Fibroblast of pulmonary artery (primary cell): ENCODE measurements at regions not wholly inside any gene's neighbourhood (a gene's known extent, or its start where the extent isn't known, plus 50 kb on each side); places are given as distances from the start of the nearest gene placed in this dataset.

Experiments used
- DNase-seq: peaks from one replicate; pipeline ENCODE4 v3.0.0-alpha.2; 2010; ENCODE audit warnings: low read depth
- H3K4me3 ChIP-seq: replicated peaks from 2 replicates; pipeline ENCODE4 v1.5.1; 2011; ENCODE audit warnings: low read depth, mild to moderate bottlenecking, control low read depth, low read length, moderate library complexity
- TF ChIP-seq, protein P1 (sequence below): IDR thresholded peaks from 2 replicates; pipeline ENCODE4 v1.5.1; 2011; ENCODE audit warnings: mild to moderate bottlenecking, control low read depth, low read length, inconsistent platforms; ENCODE audit errors: missing control alignments

DNA sequence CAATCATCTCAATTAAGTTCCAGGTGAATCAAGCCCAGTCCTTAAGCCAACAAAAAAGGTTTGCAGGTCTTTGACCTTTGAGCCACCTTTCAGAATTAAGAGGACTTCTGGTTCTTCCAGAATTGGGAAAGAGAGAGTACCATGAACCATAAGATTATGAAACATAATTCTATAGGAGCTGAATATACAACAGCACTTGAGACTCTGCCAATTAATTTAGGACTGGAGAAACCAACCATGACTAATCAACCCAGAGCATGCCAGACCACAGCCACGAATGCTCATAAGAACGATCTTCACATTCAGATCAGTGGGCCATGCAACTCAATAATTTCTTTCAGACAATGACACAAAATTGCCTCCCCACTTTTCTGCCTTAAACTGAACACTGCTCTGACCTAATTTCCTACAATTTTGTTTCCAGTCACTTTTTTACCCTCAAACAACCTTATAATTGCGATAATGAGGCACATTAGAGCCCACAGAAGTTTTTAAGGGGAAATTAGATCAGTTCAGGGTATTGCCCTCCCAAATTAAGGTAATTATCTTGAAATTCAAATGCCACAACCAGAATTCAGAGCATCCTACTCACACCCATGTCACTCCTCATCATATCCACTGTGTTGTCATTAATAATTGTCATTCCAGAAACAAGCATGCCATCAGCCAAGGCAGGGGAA lies 213.4 kb downstream of the ATPSCKMT start:
- DNase-seq, result peak; percentile 67
- no peak overlapping the region for H3K4me3 ChIP-seq
- TF ChIP-seq, protein P1, sequence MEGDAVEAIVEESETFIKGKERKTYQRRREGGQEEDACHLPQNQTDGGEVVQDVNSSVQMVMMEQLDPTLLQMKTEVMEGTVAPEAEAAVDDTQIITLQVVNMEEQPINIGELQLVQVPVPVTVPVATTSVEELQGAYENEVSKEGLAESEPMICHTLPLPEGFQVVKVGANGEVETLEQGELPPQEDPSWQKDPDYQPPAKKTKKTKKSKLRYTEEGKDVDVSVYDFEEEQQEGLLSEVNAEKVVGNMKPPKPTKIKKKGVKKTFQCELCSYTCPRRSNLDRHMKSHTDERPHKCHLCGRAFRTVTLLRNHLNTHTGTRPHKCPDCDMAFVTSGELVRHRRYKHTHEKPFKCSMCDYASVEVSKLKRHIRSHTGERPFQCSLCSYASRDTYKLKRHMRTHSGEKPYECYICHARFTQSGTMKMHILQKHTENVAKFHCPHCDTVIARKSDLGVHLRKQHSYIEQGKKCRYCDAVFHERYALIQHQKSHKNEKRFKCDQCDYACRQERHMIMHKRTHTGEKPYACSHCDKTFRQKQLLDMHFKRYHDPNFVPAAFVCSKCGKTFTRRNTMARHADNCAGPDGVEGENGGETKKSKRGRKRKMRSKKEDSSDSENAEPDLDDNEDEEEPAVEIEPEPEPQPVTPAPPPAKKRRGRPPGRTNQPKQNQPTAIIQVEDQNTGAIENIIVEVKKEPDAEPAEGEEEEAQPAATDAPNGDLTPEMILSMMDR, result no peak

DNA sequence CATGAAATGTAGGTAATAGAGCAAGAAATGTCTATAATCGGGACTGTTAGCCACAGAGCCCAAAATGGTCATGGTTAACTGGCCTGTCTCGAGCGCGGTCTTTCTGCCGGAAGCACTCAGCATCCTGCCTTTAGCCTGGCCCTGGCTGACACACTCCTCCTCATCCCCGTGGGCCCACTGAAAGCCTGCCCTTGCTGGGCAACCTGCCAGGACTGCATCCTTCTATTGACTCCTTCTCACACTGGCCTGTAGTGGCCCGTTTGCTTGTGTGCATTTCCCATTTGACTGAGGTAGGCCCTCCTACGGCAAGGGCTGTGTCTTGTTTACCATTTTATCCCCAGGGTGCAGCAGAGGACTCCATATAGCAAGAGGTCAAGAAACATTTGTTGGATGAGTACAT lies 215.7 kb downstream of the ATPSCKMT start:
- H3K4me3 ChIP-seq, result no peak overlapping the region
- TF ChIP-seq, protein P1, result no peak
- DNase-seq, result peak; percentile 61

DNA sequence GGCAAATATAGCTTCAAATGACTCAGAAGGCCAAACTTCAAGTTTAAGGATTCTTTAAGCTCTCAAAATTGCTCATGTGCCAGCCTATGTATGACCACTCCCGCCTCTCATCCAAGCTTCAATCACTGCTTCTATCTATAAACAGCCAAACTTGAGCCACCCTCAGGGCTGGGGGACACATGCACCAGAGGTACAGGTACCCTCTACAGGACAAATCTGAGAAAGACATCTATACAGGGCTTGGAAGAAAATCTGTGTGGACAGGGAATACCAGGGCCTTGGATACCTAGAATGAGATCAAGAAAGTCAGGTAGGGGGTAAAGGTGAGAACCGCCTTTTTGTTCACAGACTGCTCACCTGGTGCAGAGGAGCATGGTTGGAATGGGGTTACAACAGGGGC lies 217.9 kb downstream of the ATPSCKMT start:
- TF ChIP-seq, protein P1, result no peak

DNA sequence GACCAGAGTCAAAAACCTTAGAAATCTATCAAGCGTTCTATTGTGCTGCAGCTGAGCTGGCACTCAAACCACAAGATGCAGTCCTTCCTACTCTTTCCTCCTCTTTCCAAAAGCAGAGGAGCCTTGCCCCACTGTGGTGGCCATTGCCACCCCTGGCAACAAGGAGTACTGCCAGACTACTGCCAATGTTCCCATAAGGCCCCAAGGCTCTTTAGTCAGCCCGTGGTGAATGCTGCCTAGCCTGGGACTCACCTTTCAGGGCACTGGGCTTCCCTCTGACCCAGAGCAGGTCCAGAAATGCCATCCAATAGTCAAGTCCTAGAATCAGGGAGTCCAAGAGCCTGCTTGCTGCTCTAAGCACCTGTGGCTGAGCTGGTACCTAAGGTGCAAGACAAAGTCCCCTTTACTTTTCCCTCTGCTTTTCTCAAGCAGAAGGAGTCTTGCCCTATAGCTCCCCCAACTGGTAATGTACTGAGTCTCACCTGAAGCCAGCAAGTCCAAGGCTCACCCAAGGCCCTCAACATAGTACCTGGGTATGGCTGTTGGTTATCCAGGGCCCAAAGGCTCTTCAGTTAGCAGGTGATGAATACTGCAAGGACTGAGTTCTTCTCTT lies 219.4 kb downstream of the ATPSCKMT start:
- DNase-seq, result peak; percentile 78
- H3K4me3 ChIP-seq, result no peak overlapping the region
- TF ChIP-seq, protein P1, result peak; percentile 67

More for the DNA sequence above, 217.9 kb downstream of the ATPSCKMT start:
- no peak overlapping the region for H3K4me3 ChIP-seq
- DNase-seq, result no peak

DNA sequence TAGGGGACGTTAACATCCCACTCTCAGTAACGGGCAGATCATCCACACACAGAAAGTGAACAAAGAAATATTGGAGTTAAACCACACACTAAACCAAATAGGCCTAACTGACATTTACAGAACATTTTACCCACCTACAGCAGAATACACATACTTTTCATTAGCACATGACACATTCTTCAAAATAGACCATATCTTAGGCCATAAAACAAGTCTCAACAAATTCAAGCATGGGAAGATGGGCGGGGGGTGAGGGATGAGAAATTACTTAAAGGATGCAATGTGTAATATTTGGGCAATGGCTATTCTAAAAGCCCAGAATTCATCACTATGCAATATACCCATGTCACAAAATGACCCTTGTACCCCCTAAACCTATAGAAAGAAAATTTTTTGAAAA lies 226.2 kb downstream of the ATPSCKMT start:
- TF ChIP-seq, protein P1, result no peak
- H3K4me3 ChIP-seq, result no peak overlapping the region

DNA sequence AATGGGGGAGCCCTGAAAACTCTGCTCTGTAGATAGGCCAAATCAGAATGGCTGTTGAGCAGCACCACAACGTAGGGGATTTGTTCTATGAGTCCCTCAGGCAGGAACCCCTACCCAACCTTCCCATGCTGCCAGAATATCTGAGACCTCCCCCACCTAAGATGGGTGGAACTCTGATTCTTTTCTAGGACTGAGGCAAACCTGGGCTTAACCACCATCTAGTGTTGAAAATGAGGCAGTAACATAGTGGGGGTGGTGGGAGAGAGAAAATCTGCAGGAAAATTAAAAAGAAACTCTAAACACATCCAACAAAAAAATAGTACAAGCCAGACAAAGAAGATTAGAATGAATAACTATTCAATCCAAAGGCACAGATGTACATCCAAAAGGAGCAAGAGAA lies 228.4 kb downstream of the ATPSCKMT start:
- TF ChIP-seq, protein P1, result peak; percentile 26
- DNase-seq, result peak; percentile 10
- H3K4me3 ChIP-seq, result no peak overlapping the region

More for the DNA sequence above, 226.2 kb downstream of the ATPSCKMT start:
- DNase-seq, result no peak
